RPMI8226 (cell line): ENCODE measurements at regions not wholly inside any gene's neighbourhood (a gene's known extent, or its start where the extent isn't known, plus 50 kb on each side); places are given as distances from the start of the nearest gene placed in this dataset.

Experiments used
- DNase-seq: peaks from one replicate; pipeline ENCODE4 v3.0.0-alpha.2; 2015

- DNase-seq, result no peak
Observed at GRCh38 chr2:2557475-2557874, 226.4 kb upstream of the MYT1L start.

- DNase-seq, result no peak
Observed at GRCh38 chr2:2550856-2551255, 219.8 kb upstream of the MYT1L start.

- DNase-seq, result no peak
Observed at GRCh38 chr2:2547911-2548310, 216.8 kb upstream of the MYT1L start.

GRCh38 chr2:2547451-2547850, 216.4 kb upstream of the MYT1L start:
- DNase-seq, result no peak

- DNase-seq, result no peak
Observed at GRCh38 chr2:2546046-2546445, 215.0 kb upstream of the MYT1L start.

- DNase-seq, result peak; percentile 48
Observed at GRCh38 chr2:2542966-2543611, 212.0 kb upstream of the MYT1L start.

GRCh38 chr2:2542316-2542715, 211.2 kb upstream of the MYT1L start:
- DNase-seq, result no peak

GRCh38 chr2:2540406-2540805, 209.3 kb upstream of the MYT1L start:
- DNase-seq, result no peak

- no peak for DNase-seq
Observed at GRCh38 chr2:2536416-2537056, 205.5 kb upstream of the MYT1L start.

- DNase-seq, result peak; percentile 33
Observed at GRCh38 chr2:2530334-2530733, 199.3 kb upstream of the MYT1L start.

- DNase-seq, result no peak
Observed at GRCh38 chr2:2528846-2529245, 197.8 kb upstream of the MYT1L start.

- DNase-seq, result peak; percentile 37
Observed at GRCh38 chr2:2527148-2527547, 196.1 kb upstream of the MYT1L start.

GRCh38 chr2:2524348-2524941, 193.4 kb upstream of the MYT1L start:
- DNase-seq, result no peak

- no peak for DNase-seq
Observed at GRCh38 chr2:2523461-2524347, 192.6 kb upstream of the MYT1L start.

GRCh38 chr2:2520401-2520811, 189.3 kb upstream of the MYT1L start:
- DNase-seq, result no peak

- no peak for DNase-seq
Observed at GRCh38 chr2:2519381-2519780, 188.3 kb upstream of the MYT1L start.

- no peak for DNase-seq
Observed at GRCh38 chr2:2517399-2517798, 186.3 kb upstream of the MYT1L start.

GRCh38 chr2:2516386-2516785, 185.3 kb upstream of the MYT1L start:
- no peak for DNase-seq

- no peak for DNase-seq
Observed at GRCh38 chr2:2512931-2513330, 181.9 kb upstream of the MYT1L start.

- peak; percentile 47 for DNase-seq
Observed at GRCh38 chr2:2507417-2507997, 176.4 kb upstream of the MYT1L start.

GRCh38 chr2:2506536-2506935, 175.5 kb upstream of the MYT1L start:
- DNase-seq, result no peak

- peak; percentile 64 for DNase-seq
Observed at GRCh38 chr2:2505604-2506003, 174.5 kb upstream of the MYT1L start.

GRCh38 chr2:2503864-2504418, 172.9 kb upstream of the MYT1L start:
- DNase-seq, result peak; percentile 42
